ENCODE measurements at regions not wholly inside any gene's neighbourhood (a gene's known extent, or its start where the extent isn't known, plus 50 kb on each side); places are given as distances from the start of the nearest gene placed in this dataset.

- no peak for DNase-seq (ENCODE audit: low spot score)
Observed at GRCh38 chr7:67990716-67991115, 994.1 kb downstream of the TYW1 start.

GRCh38 chr7:67992287-67992686 lies 995.7 kb downstream of the TYW1 start:
- no peak for DNase-seq (ENCODE audit: low spot score)

- no peak for DNase-seq (ENCODE audit: low spot score)
Observed at GRCh38 chr7:68005992-68006391, 1009.4 kb downstream of the TYW1 start.

- DNase-seq (ENCODE audit: low spot score), result no peak
Observed at GRCh38 chr7:68006619-68007018, 1010.0 kb downstream of the TYW1 start.

- DNase-seq (ENCODE audit: low spot score), result no peak
Observed at GRCh38 chr7:68009716-68010115, 1013.1 kb downstream of the TYW1 start.

- DNase-seq (ENCODE audit: low spot score), result no peak
Observed at GRCh38 chr7:68014031-68014736, 1017.6 kb downstream of the TYW1 start.

GRCh38 chr7:68015122-68015977 lies 1018.7 kb downstream of the TYW1 start:
- no peak for DNase-seq (ENCODE audit: low spot score)

- no peak for DNase-seq (ENCODE audit: low spot score)
Observed at GRCh38 chr7:68015978-68016532, 1019.4 kb downstream of the TYW1 start.

GRCh38 chr7:68020102-68020501 lies 1023.5 kb downstream of the TYW1 start:
- no peak for DNase-seq (ENCODE audit: low spot score)

GRCh38 chr7:68025369-68025768 lies 1028.7 kb downstream of the TYW1 start:
- DNase-seq (ENCODE audit: low spot score), result no peak

GRCh38 chr7:68030530-68030929 lies 1033.9 kb downstream of the TYW1 start:
- DNase-seq (ENCODE audit: low spot score), result no peak

GRCh38 chr7:68031180-68031943 lies 1034.7 kb downstream of the TYW1 start:
- DNase-seq (ENCODE audit: low spot score), result no peak

GRCh38 chr7:68038621-68039314 lies 1042.1 kb downstream of the TYW1 start:
- no peak for DNase-seq (ENCODE audit: low spot score)

GRCh38 chr7:68041554-68041953 lies 1044.9 kb downstream of the TYW1 start:
- DNase-seq (ENCODE audit: low spot score), result no peak

- no peak for DNase-seq (ENCODE audit: low spot score)
Observed at GRCh38 chr7:68043546-68043945, 1046.9 kb downstream of the TYW1 start.

- DNase-seq (ENCODE audit: low spot score), result no peak
Observed at GRCh38 chr7:68050627-68051026, 1054.0 kb downstream of the TYW1 start.

GRCh38 chr7:68058014-68058413 lies 1061.4 kb downstream of the TYW1 start:
- no peak for DNase-seq (ENCODE audit: low spot score)

- DNase-seq (ENCODE audit: low spot score), result no peak
Observed at GRCh38 chr7:68063171-68063570, 1066.5 kb downstream of the TYW1 start.

- DNase-seq (ENCODE audit: low spot score), result no peak
Observed at GRCh38 chr7:68065581-68065980, 1068.9 kb downstream of the TYW1 start.

- no peak for DNase-seq (ENCODE audit: low spot score)
Observed at GRCh38 chr7:68067845-68068244, 1071.2 kb downstream of the TYW1 start.

GRCh38 chr7:68070992-68071391 lies 1074.4 kb downstream of the TYW1 start:
- no peak for DNase-seq (ENCODE audit: low spot score)

Measured in mesenteric fat pad (tissue), 1 donor.